Kidney epithelial cell (primary cell): ENCODE measurements at regions not wholly inside any gene's neighbourhood (a gene's known extent, or its start where the extent isn't known, plus 50 kb on each side); places are given as distances from the start of the nearest gene placed in this dataset.
"Not testable (repeated sequence)": the region's sequence is repeated elsewhere in the genome, so short reads cannot be mapped to it uniquely, and the experiment has no call there.

Source experiments
- DNase-seq: peaks from one replicate; pipeline ENCODE4 v3.0.0-alpha.2; 2010; ENCODE audit warnings: low read depth
- H3K27me3 ChIP-seq: 2 replicates; pipeline ENCODE4 v1.6.0; 2011; ENCODE audit warnings: low read length; ENCODE audit not compliant: control insufficient read depth, insufficient read depth
- H3K36me3 ChIP-seq: 2 replicates; pipeline ENCODE4 v1.5.1; 2011; ENCODE audit warnings: low read length; ENCODE audit not compliant: control insufficient read depth, insufficient read depth
- H3K4me3 ChIP-seq: 2 replicates; pipeline ENCODE4 v1.5.1; 2011; ENCODE audit warnings: low read depth, mild to moderate bottlenecking, control low read depth, low read length
- TF ChIP-seq, protein P1 (sequence below): IDR thresholded peaks from 2 replicates; pipeline ENCODE4 v1.5.1; 2011; ENCODE audit warnings: mild to moderate bottlenecking, moderate library complexity, low read length, control low read depth, inconsistent platforms; ENCODE audit not compliant: insufficient read depth, poor library complexity, severe bottlenecking

DNA sequence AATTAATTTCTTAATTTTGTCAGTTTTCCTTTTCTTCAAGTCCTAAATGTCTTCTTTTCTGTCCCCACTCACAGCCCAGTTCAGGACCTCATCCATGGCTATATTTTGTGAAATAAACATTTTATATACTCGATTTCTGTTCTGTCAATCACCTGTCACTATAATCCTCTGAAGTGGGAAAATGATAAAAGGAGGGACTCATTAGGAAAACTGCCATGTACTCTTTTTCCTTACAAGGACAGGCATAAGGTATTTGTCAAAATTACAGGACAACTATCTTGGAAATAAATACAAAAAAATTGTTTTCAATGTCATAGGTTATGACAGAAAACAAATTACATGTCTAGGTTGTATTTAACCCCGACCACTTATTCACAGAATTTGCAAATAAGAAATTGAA is 240.1 kb upstream of the CBLB start:
- Histone ChIP-seq H3K27me3 (no peaks in the 10 kb centered on the region), H3K36me3 (no peaks in the 10 kb centered on the region), H3K4me3 (no peak overlapping the region)
- TF ChIP-seq, protein P1, sequence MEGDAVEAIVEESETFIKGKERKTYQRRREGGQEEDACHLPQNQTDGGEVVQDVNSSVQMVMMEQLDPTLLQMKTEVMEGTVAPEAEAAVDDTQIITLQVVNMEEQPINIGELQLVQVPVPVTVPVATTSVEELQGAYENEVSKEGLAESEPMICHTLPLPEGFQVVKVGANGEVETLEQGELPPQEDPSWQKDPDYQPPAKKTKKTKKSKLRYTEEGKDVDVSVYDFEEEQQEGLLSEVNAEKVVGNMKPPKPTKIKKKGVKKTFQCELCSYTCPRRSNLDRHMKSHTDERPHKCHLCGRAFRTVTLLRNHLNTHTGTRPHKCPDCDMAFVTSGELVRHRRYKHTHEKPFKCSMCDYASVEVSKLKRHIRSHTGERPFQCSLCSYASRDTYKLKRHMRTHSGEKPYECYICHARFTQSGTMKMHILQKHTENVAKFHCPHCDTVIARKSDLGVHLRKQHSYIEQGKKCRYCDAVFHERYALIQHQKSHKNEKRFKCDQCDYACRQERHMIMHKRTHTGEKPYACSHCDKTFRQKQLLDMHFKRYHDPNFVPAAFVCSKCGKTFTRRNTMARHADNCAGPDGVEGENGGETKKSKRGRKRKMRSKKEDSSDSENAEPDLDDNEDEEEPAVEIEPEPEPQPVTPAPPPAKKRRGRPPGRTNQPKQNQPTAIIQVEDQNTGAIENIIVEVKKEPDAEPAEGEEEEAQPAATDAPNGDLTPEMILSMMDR, result no peak
- no peak for DNase-seq

DNA sequence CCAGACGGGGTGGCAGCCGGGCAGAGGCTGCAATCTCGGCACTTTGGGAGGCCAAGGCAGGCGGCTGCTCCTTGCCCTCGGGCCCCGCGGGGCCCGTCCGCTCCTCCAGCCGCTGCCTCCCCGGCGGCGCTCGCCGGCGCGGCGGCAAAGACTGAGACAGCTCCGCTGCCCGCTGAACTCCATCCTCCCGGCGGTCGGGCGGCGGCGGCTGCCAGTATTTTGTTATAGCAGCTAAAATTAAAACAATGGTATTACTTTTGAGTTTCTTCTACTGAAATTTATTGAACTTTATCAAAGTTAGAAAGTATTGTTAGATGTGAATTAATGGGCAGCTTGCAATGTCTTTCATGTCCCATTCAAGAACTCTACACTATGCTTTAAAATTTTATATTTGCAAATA is 243.7 kb upstream of the CBLB start:
- H3K27me3 ChIP-seq, DNase-seq, H3K36me3 ChIP-seq, H3K4me3 ChIP-seq: not testable (repeated sequence)

DNA sequence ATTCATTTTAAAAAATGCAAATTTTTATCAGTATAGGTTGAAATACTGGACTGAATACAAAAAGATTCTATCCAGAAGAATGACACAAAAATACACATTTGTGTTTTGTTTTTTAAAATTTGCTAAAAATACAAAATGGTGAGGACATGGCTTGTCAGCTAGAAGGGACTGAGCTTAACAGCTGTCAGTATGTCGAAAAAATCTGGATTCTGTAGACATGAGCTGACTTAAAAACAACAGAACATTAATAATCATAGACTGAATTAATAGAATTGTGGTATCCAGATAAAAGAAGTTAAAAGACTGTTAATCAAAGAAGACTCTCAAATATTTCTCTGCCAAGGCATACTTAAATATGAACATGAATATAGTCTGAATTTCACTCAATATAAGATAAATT is 244.9 kb upstream of the CBLB start:
- Histone ChIP-seq H3K4me3 (no peak overlapping the region), H3K36me3 (no peaks in the 10 kb centered on the region), H3K27me3 (no peaks in the 10 kb centered on the region)
- TF ChIP-seq, protein P1, result no peak
- DNase-seq, result no peak

DNA sequence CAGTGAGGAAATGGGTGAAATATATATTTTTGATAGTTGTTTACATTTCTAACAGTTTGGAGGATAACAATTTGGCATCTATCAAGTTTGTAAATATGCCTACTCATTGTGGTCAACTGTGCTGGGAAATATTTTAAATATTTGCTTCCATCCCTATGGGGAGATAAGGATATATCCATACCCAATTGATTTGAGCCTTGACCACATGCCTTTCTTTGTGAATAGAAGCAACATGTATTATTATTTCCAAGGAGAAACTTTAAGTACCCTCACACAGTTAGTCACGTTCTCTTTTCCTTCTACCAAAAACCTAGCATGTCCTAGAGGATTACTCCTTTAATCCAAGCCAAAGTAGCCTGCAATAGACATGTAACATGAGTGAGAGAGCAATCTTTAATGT is 245.4 kb upstream of the CBLB start:
- Histone ChIP-seq H3K27me3 (no peaks in the 10 kb centered on the region), H3K36me3 (no peaks in the 10 kb centered on the region), H3K4me3 (no peak overlapping the region)
- TF ChIP-seq, protein P1, result no peak
- no peak for DNase-seq

- Histone ChIP-seq H3K36me3 (no peaks in the 10 kb centered on the region), H3K27me3 (no peaks in the 10 kb centered on the region), H3K4me3 (no peak overlapping the region)
- TF ChIP-seq, protein P1, result no peak
- DNase-seq, result no peak
Observed at GRCh38 chr3:106114848-106115247, 246.0 kb upstream of the CBLB start.

GRCh38 chr3:106115557-106115956 is 246.7 kb upstream of the CBLB start:
- TF ChIP-seq, protein P1, result no peak
- Histone ChIP-seq H3K27me3 (no peaks in the 10 kb centered on the region), H3K4me3 (no peak overlapping the region), H3K36me3 (no peaks in the 10 kb centered on the region)
- DNase-seq, result no peak
